Endothelial cell (in vitro differentiated cells): ENCODE measurements at regions not wholly inside any gene's neighbourhood (a gene's known extent, or its start where the extent isn't known, plus 50 kb on each side); places are given as distances from the start of the nearest gene placed in this dataset.

Experiments used
- DNase-seq: peaks from one replicate; pipeline ENCODE4 v3.0.0; 2021; ENCODE audit warnings: low spot score
- H3K27ac Mint-ChIP-seq: one replicate; pipeline ENCODE4 v1.8.0; 2021; ENCODE audit warnings: mixed read lengths, inconsistent platforms; ENCODE audit not compliant: unreplicated experiment
- H3K27me3 Mint-ChIP-seq: one replicate; pipeline ENCODE4 v1.8.0; 2021; ENCODE audit warnings: mild to moderate bottlenecking, moderate library complexity, mixed read lengths, inconsistent platforms; ENCODE audit not compliant: unreplicated experiment
- H3K36me3 Mint-ChIP-seq: one replicate; pipeline ENCODE4 v1.8.0; 2021; ENCODE audit warnings: mild to moderate bottlenecking, low read depth, mixed read lengths, inconsistent platforms; ENCODE audit not compliant: unreplicated experiment
- H3K4me1 Mint-ChIP-seq: one replicate; pipeline ENCODE4 v1.8.0; 2021; ENCODE audit warnings: mild to moderate bottlenecking, mixed read lengths, inconsistent platforms; ENCODE audit not compliant: unreplicated experiment
- H3K4me3 Mint-ChIP-seq: one replicate; pipeline ENCODE4 v1.8.0; 2021; ENCODE audit warnings: mild to moderate bottlenecking, mixed read lengths, inconsistent platforms; ENCODE audit not compliant: unreplicated experiment
- H3K9me3 Mint-ChIP-seq: one replicate; pipeline ENCODE4 v1.8.0; 2021; ENCODE audit warnings: mixed read lengths, inconsistent platforms; ENCODE audit not compliant: unreplicated experiment
- TF ChIP-seq, protein P1 (sequence below): fragments of 200-600 bp; sonication (generic); IDR thresholded peaks from one replicate; pipeline ENCODE4 v1.5.0; 2021; ENCODE audit warnings: antibody characterized with exemption; ENCODE audit not compliant: unreplicated experiment

DNA sequence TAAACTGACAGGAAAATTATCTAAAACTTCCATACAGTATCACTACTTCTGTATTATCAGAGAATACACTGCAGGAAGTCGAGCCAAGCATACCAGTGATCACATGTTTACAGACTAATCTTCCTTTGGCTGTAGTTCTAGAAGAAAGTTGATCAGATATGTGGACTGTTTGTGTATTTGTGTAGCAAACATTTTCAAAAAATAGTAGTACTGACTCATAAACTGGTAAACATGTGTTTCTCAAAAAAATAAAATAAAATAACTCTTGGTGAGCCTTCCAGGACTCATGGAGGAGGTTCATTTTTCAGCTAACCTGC is 148.9 kb upstream of the SLC39A10 start:
- DNase-seq, result no peak
- no peak overlapping the region for H3K27ac Mint-ChIP-seq
- H3K4me3 Mint-ChIP-seq, result no peak overlapping the region
- H3K36me3 Mint-ChIP-seq, result no peaks in the 10 kb centered on the region
- peaks cover 2% of the 10 kb centered on the region for H3K27me3 Mint-ChIP-seq
- TF ChIP-seq, protein P1, sequence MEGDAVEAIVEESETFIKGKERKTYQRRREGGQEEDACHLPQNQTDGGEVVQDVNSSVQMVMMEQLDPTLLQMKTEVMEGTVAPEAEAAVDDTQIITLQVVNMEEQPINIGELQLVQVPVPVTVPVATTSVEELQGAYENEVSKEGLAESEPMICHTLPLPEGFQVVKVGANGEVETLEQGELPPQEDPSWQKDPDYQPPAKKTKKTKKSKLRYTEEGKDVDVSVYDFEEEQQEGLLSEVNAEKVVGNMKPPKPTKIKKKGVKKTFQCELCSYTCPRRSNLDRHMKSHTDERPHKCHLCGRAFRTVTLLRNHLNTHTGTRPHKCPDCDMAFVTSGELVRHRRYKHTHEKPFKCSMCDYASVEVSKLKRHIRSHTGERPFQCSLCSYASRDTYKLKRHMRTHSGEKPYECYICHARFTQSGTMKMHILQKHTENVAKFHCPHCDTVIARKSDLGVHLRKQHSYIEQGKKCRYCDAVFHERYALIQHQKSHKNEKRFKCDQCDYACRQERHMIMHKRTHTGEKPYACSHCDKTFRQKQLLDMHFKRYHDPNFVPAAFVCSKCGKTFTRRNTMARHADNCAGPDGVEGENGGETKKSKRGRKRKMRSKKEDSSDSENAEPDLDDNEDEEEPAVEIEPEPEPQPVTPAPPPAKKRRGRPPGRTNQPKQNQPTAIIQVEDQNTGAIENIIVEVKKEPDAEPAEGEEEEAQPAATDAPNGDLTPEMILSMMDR, result no peak
- H3K4me1 Mint-ChIP-seq, result no peaks in the 10 kb centered on the region
- H3K9me3 Mint-ChIP-seq, result no peaks in the 10 kb centered on the region

DNA sequence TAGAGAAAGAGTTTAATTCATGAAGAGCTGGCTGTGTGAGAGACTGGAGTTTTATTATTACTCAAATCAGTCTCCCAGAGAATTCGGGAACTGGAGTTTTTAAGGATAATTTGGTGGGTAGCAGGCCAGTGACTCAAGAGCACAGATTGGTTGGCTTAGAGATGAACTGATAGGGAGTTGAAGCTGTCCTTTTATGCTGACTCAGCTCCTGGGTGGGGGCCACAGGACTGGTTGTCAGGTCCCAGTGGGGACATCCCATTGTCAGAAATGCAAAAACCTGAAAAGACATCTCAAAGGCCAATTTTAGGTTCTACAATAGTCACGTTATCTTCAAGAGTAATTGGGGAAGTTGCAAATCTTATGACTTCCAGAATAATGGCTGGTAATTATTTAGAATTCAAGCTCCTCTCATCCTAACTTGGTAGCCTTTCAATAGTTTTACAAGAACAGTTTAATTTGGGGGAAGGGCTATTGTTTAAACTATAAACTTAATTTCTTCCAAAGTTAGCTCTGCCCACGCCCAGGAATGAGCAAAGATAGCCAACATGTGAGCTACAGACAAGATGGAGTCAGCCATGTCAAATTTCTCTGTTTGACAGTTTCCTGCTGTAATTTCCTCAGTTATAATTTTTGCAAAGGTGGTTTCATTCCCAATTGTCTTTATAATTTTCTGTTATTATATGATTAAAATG is 149.4 kb upstream of the SLC39A10 start:
- Mint-ChIP-seq H3K9me3 (no peaks in the 10 kb centered on the region), H3K4me1 (no peaks in the 10 kb centered on the region), H3K4me3 (no peak overlapping the region), H3K27ac (no peak overlapping the region), H3K27me3 (peaks cover 2% of the 10 kb centered on the region), H3K36me3 (no peaks in the 10 kb centered on the region)
- TF ChIP-seq, protein P1, result no peak
- no peak for DNase-seq

DNA sequence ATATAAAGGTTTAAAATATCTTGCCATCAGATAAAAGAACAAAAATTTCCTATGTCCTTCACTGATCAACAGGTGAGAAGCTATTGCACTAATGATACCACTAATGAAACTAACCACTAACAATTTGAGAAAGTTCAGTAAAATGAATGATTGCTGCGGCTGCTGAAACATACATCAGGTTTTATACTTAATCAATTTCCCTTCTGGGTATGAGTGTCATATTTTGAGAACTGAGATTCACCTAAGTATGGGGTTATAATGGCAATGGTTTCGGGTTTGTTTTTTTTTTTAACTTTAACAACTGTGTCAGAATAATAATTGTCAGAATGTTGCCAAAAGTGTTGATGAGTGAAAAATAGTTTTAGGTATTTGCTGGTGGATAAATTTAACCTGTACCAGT is 151.3 kb upstream of the SLC39A10 start:
- H3K36me3 Mint-ChIP-seq, result no peaks in the 10 kb centered on the region
- no peaks in the 10 kb centered on the region for H3K4me1 Mint-ChIP-seq
- H3K27me3 Mint-ChIP-seq, result peaks cover 4% of the 10 kb centered on the region
- H3K4me3 Mint-ChIP-seq, result no peak overlapping the region
- no peaks in the 10 kb centered on the region for H3K9me3 Mint-ChIP-seq
- no peak overlapping the region for H3K27ac Mint-ChIP-seq
- TF ChIP-seq, protein P1, result no peak
- DNase-seq, result no peak

DNA sequence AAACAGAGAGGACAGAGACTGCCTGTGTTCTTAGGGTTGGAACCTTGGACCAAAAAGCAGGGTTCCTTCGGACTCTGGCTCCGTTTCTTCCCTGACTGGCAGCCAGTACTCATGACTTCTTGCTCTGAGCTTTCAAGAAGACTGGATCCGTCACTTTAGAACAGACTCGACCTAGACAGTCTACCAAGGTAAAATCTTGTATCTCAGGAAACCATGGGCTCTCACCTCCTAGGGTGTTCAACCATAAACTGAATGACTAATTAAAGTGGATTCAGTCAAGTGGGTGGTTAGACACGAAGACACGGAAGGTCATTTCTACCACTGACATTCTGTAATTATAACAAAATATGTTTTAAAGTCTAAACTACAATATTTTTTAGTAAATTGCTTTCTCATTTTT is 153.8 kb upstream of the SLC39A10 start:
- Mint-ChIP-seq H3K36me3 (no peaks in the 10 kb centered on the region), H3K27me3 (peaks cover 4% of the 10 kb centered on the region), H3K9me3 (no peaks in the 10 kb centered on the region), H3K4me3 (no peak overlapping the region), H3K4me1 (no peaks in the 10 kb centered on the region), H3K27ac (no peak overlapping the region)
- DNase-seq, result no peak
- TF ChIP-seq, protein P1, result no peak

- TF ChIP-seq, protein P1, result no peak
- Mint-ChIP-seq H3K4me1 (no peaks in the 10 kb centered on the region), H3K27ac (no peak overlapping the region), H3K4me3 (no peak overlapping the region), H3K9me3 (no peaks in the 10 kb centered on the region), H3K27me3 (peaks cover 4% of the 10 kb centered on the region), H3K36me3 (no peaks in the 10 kb centered on the region)
- DNase-seq, result no peak
Observed at GRCh38 chr2:195501746-195502145, 155.3 kb upstream of the SLC39A10 start.
